HG02642 (cell line): ENCODE measurements at regions not wholly inside any gene's neighbourhood (a gene's known extent, or its start where the extent isn't known, plus 50 kb on each side); places are given as distances from the start of the nearest gene placed in this dataset.
"Not testable (repeated sequence)": the region's sequence is repeated elsewhere in the genome, so short reads cannot be mapped to it uniquely, and the experiment has no call there.

Experiments
- ATAC-seq: cut with Tn5 transposase; IDR thresholded peaks from one replicate; pipeline ENCODE4 v1.9.1; 2021; ENCODE audit warnings: mild to moderate bottlenecking; ENCODE audit not compliant: unreplicated experiment, poor library complexity

DNA sequence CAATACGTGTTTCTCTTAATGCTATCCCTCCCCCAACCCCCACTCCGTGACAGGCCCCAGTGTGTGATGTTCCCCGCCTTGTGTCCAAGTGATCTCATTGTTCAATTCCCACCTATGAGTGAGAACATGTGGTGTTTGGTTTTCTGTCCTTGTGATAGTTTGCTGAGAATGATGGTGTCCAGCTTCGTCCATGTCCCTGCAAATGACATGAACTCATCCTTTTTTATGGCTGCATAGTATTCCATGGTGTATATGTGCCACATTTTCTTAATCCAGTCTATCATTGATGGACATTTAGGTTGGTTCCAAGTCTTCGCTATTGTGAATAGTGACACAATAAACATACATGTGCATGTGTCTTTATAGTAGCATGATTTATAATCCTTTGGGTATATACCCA, 52.5 kb downstream of the KIAA0408 start:
- not testable (repeated sequence) for ATAC-seq

DNA sequence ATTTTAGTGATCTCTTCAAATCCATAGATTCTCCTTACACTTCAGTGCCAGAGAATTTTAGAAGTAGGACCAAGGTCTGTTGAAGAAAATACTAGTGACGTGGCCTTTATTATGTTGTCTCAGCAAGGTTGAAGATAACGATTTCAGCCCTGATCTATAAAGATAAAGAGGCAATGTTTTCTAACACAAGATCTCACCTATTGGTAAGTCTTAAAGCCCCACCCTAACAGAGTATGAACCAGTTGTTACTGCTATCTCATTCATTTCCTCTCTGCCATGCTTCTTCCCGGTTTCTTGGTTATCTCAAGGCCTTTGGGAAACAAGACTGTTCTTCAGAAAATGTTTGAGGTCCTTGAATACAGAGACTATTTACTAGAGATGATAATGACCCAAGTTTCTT, 53.1 kb downstream of the KIAA0408 start:
- ATAC-seq = no peak

- no peak for ATAC-seq
Observed at GRCh38 chr6:127404594-127405178, 54.5 kb downstream of the KIAA0408 start.

GRCh38 chr6:127404133-127404532, 55.1 kb downstream of the KIAA0408 start:
- peak; percentile 81 for ATAC-seq

- peak; percentile 77 for ATAC-seq
Observed at GRCh38 chr6:127403636-127404035, 55.6 kb downstream of the KIAA0408 start.

- no peak for ATAC-seq
Observed at GRCh38 chr6:127402890-127403617, 56.1 kb downstream of the KIAA0408 start.

DNA sequence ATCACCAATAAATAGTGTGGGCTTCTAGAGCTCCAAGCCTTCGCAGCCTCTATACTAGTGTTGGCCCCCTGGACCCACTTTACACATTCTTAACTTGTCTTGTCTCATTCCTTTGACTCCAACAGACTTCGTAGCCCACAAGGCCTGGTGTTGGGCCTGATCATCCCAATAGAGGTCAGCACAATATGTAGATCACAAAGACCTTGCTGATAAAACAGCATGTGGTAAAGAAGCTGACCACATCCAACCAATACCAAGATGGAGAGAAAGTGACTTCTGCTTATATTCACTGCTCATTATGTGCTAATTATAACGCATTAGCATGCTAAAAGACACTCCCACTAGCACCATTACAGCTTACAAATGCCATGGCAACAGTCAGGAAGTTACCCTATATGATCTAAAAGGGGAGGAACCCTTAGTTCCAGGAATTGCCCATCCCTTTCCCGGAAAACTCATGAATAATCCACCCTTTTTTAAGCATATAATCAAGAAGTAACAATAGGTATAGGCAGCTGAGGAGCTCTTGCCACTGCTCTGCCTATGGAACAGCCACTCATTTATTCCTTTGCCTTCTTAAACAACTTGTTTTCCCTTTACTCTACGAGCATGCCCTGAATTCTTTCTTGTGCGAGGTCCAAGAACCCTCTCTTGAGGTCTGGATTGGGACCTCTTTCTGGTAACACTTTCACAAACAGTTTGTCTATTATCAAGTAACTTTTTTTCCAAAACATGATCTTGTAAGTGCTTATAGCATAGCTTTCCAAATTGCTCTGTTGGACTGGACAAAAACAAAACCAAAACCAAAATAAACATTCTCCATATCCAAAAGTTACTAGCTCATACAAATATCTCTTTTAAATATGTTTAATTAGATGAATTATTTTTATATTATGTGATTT, 54.6 kb upstream of the ECHDC1 start:
- ATAC-seq = no peak

DNA sequence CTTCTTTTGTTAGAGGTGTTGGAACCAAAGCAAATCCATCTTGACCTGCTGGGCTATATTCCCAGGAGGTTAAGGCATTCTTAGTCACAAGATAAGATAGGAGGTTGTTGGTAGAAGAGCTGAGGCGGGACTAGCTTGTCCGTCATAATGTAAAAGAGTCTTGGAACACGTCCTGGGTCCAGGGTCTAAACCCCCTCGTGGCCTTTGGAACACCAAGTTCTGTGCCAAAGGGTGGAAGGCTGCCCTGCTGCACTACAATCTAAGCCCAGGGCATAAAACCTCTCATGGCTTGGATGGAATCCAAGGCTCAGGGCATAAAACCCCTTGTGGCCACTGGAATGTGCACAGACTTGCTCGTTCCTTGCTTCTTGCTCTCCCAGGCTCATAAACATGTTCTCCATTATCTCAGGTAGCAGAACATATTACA, 53.8 kb upstream of the ECHDC1 start:
- ATAC-seq = not testable (repeated sequence)
